Islet of Langerhans (tissue), 1 donor: ENCODE measurements at regions not wholly inside any gene's neighbourhood (a gene's known extent, or its start where the extent isn't known, plus 50 kb on each side); places are given as distances from the start of the nearest gene placed in this dataset.
"Not testable (repeated sequence)": the region's sequence is repeated elsewhere in the genome, so short reads cannot be mapped to it uniquely, and the experiment has no call there.

Source experiments
- FAIRE-seq: peaks from one replicate; lab custom pipeline; 2011; peaks lifted over from hg19 to GRCh38; lab: Jason Lieb, UNC

DNA sequence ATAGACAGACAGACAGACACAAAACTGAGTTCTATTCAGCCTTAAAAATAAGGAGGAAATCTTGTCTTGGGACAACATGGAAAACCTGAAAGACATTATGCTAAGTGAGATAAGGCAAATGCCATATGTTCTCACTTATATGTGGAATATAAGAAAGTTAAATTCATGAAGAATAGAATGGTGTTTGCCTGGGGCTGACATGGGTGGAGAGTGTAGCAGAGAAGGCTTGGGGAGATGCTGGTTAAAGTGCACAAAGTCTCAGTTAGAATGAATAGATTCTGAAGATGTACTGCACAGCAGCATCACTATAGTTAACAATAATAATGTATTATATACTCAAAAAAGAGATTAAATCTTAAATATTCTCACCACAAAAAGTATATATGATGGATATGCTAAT is 355.5 kb downstream of the LRRIQ3 start:
- no peak for FAIRE-seq

DNA sequence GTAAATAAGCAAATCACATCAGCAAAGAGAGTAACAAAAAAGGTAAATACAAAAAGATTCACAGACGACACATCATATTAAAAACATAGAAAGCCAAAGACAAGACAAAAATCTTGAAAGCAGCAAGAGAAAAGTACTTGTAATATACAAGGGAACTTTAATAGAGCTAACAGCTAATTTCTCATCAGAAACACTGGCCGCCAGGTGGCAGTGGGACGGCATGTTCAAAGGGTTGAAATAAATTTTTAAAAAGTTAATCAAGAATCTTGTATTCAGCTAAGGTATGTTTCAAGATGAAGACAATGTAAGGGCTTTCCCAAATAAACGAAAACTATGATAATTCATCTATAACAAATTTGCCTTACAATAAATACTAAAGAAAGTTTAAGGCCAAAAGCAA is 358.1 kb downstream of the LRRIQ3 start:
- FAIRE-seq = no peak

- no peak for FAIRE-seq
These were observed 365.4 kb downstream of the LRRIQ3 start for GRCh38 chr1:73832276-73833181.

DNA sequence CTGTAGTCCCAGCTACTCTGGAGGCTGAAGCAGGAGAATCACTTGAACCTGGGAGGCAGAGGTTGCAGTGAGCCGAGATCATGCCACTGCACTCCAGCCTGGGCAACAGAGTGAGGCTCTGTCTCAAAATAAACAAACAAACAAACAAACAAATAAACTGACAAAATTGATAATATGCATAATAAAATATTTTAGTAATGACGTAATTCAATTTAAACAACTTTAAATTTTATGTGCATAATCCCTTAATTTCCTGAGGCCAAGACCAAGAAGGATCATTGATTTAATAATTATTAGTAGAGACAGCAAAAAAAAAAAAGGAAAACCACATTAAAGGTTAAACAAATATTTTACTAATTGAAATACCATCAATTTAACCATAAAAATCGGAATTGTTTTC is 370.7 kb downstream of the LRRIQ3 start:
- FAIRE-seq = not testable (repeated sequence)

DNA sequence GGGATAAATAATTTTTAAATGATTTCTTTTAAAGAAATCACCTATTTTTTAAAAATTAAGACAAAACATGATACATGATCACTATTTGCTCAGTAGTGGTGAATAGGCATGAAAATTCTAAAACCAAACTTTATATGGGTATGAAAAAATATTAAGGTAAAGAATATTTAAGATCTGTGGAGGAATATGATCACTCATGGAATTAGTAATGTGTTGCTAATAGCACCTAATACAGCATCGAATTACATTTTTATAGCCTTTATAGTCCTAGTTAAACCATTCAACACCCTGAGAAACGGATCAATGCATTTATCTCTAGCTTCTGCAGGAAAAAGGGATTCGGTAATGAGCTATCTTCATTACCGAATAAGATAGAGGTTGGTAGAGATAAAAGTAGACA is 373.9 kb downstream of the LRRIQ3 start:
- no peak for FAIRE-seq

- no peak for FAIRE-seq
These were observed 376.5 kb downstream of the LRRIQ3 start for GRCh38 chr1:73821520-73821919.

DNA sequence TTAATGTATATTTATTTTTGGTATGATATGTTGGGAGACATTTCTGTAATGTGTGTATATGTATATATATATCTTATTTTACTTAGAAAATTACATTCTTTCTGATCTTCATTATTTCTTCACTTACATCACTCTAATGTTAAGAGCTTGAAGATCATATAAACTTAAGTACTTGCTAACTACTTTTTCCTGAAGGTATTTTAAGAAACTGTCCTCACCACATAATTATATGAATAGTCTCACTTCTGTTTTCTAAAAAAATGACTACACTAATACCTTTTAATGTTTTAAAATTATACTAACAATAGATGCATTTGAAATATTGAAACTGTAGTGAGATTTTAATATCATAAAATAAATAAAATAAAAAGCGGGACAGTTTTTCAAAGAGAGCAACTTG is 377.1 kb downstream of the LRRIQ3 start:
- FAIRE-seq = no peak

DNA sequence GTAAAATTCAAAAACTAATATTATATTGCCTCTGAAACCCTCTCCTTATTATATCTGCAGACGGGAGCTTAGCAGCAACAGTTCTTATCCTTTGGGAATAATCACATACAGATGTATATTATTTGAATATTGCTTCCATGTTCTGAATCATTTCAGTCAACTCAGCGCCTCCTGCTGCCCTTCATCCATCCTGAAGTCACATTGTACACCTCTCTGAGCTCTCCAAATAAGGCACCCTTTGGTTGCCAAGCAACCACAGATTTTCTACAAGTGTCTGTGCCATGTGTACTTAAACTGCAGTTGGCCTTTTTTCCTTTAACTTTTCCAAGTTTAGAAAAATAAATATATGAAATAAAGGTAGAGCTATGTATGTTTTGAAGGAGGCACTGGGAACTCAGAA is 384.3 kb downstream of the LRRIQ3 start:
- FAIRE-seq = no peak

GRCh38 chr1:73813236-73813635 is 384.7 kb downstream of the LRRIQ3 start:
- peak; percentile 17 for FAIRE-seq

GRCh38 chr1:73811798-73812197 is 386.2 kb downstream of the LRRIQ3 start:
- no peak for FAIRE-seq

- FAIRE-seq = no peak
These were observed 393.0 kb downstream of the LRRIQ3 start for GRCh38 chr1:73804935-73805334.

- FAIRE-seq = no peak
These were observed 394.6 kb downstream of the LRRIQ3 start for GRCh38 chr1:73803380-73803779.

DNA sequence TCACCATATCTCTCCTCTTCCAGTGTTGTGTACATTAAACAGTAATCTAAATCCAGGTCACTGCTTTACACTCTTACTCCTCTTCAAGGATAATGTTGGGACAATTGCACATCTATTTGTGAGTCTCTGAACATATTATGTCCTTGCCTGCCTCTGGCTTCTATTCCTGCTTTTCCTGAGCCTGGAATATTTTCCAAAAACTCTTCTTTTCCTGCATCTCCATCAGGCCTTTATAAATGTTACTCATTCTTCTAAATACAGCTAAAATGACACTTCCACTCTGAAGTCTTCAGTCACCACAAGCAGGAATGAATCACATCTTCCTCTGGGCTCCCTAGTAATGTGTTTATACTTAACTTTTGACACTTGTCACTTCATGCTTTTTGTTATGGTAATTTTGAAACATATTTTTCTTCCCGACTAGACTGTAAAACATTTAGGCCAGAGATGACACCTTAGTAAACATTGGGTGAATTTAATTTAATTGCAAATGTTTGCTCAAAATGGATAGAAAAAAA is 396.0 kb downstream of the LRRIQ3 start:
- FAIRE-seq = no peak

DNA sequence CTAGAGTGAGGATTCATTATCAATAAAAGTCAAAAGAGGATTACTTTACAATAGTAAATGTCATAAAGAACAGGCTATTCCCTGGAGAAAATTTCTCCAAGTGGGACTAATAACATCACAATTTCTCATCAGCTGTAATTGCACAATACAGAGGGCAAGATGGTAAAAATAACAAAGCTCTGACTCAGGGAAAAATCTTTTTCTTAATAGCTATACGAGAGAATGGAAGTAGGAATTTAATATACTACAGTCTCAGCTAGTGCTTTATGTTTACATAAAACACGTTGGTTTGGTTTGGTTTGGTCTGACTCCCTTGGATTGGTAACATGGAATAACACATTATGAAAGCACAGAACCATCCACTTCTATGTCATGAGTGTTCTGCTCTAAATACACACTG is 397.6 kb downstream of the LRRIQ3 start:
- FAIRE-seq = no peak

GRCh38 chr1:73789965-73790364 is 408.0 kb downstream of the LRRIQ3 start:
- FAIRE-seq = no peak

GRCh38 chr1:73784026-73784425 is 413.9 kb downstream of the LRRIQ3 start:
- no peak for FAIRE-seq

- FAIRE-seq = no peak
These were observed 414.6 kb downstream of the LRRIQ3 start for GRCh38 chr1:73783352-73783751.

GRCh38 chr1:73782901-73783300 is 415.1 kb downstream of the LRRIQ3 start:
- no peak for FAIRE-seq

- FAIRE-seq = no peak
These were observed 416.7 kb downstream of the LRRIQ3 start for GRCh38 chr1:73781251-73781650.

DNA sequence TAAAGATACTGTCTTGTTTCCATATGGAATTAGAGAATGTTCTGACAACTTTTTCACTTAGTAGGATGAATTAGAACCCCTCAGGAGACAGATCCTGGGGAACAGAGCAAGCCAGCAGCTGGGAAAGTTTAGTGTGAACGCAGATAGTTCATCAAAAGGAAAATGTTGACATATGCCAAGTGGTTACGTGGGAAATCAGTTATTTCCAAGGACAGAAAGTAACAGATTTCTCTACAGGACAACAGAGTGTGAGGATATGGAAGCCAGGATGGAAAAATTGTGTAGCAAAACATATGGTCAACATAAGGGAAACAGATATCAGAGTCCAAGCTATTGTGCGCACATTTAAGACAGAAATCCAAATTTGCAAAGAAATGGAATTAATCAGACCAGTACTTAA is 419.5 kb downstream of the LRRIQ3 start:
- FAIRE-seq = no peak

- no peak for FAIRE-seq
These were observed 422.1 kb downstream of the LRRIQ3 start for GRCh38 chr1:73775896-73776295.

GRCh38 chr1:73772941-73773340 is 425.0 kb downstream of the LRRIQ3 start:
- FAIRE-seq = no peak

DNA sequence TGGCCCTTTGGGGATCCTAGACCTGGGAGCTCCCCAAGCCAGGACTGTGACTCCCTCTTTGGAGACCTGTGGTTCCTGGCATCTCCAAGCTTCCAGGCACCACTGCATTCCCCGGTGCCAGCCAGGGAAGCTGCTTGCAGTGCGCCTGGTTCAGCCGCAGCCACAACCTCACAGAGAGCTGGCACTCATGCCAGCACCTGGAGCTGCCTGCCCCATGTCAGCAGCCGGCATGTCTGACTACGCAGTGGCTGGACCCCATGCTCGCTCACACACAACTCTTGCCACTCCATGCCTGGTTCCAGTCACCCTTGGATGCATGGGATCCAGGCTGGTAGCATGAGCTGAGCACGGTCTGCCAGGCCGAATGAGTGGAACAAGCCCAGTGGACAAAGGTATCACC is 426.6 kb downstream of the LRRIQ3 start:
- no peak for FAIRE-seq
